ENCODE measurements at regions not wholly inside any gene's neighbourhood (a gene's known extent, or its start where the extent isn't known, plus 50 kb on each side); places are given as distances from the start of the nearest gene placed in this dataset.

- TF ChIP-seq EZH2 (IDR thresholded peaks at IDR 0.05; ENCODE audit: low read length, missing control alignments) (no peak), CTCF (conservative IDR thresholded peaks at IDR 0.05 in 1 of 2, IDR thresholded peaks at IDR 0.05 in 1 of 2; ENCODE audit: low read depth in 1 of 2, low read length in 2 of 2) (no peak)
These were observed 603.1 kb upstream of the MAN1A1 start for GRCh38 chr6:119952696-119953095.
